HG03060 (cell line): ENCODE measurements at regions not wholly inside any gene's neighbourhood (a gene's known extent, or its start where the extent isn't known, plus 50 kb on each side); places are given as distances from the start of the nearest gene placed in this dataset.
"Not testable (repeated sequence)": the region's sequence is repeated elsewhere in the genome, so short reads cannot be mapped to it uniquely, and the experiment has no call there.

Experiments
- ATAC-seq: cut with Tn5 transposase; IDR thresholded peaks from one replicate; pipeline ENCODE4 v1.9.1; 2021; ENCODE audit warnings: low read depth, moderate number of reproducible peaks; ENCODE audit not compliant: unreplicated experiment

- ATAC-seq: not testable (repeated sequence)
Observed at GRCh38 chr6:144922771-144923490, 637.8 kb downstream of the UTRN start.

DNA sequence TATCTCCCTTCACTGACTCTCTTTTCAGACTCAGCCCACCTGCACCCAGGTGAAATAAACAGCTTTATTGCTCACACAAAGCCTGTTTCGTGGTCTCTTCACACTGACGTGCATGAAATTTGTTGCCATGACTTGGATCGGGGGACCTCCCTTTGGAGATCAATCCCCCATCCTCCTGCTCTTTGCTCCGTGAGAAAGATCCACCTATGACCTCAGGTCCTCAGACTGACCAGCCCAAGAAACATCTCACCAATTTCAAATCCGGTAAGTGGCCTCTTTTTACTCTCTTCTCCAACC lies 638.3 kb downstream of the UTRN start:
- not testable (repeated sequence) for ATAC-seq

GRCh38 chr6:144928847-144929246 lies 643.7 kb downstream of the UTRN start:
- ATAC-seq: no peak

DNA sequence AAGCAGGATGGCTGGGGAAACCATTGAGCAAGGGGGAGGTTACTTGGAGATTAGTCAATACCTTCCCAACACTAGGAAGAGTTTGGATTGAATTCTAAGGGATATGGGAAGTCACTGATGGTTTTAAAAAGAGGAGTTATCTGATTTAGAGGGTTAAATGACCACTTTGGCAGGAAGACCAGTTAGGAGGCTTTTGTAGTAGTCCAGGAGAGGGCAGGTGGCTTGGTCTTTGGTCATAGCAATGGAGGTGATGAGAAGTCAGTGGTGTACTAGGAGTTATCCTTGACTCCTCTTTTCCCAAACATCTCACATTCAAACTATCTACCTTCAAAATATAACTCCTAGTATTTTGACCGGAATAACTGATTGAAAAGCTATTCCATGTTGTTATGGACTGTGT lies 644.1 kb downstream of the UTRN start:
- no peak for ATAC-seq

- ATAC-seq: no peak
Observed at GRCh38 chr6:144931172-144932035, 646.3 kb downstream of the UTRN start.

DNA sequence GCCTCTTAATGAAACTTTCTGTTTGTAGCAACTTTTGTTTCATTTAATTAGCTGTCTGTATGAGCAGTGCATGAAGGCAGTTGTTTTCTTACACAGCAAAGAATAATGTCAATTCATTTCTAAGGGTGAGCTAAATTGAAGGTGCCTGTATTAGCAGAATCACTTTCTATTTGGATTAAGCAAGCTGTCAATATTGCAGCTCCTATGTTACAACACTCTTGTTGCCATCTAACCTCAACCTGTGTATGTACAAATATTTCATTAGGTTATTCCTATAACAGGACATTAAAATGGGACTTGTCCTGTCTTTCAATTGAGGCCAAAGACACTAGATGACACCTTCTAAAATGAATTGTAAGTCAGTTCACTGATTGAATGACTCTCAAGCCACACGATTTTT lies 647.5 kb downstream of the UTRN start:
- no peak for ATAC-seq

DNA sequence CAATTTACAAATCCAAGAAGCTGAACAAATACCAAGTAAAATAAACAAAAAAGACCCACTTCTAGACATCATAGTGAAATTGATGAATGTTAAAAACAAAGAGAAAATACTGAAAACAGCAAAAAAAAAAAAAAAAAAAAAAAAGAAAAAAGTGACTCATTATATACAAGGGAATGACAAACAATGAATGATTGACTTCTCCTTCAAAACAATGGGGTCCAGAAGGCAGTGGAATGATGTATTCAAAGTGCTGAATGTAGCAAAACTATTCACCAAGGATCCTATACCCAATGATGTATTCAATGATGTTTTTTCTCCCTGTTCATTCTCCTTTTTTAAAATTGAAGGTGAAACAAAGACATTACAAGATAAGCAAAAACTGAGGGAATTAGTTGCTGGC lies 650.0 kb downstream of the UTRN start:
- ATAC-seq: no peak

DNA sequence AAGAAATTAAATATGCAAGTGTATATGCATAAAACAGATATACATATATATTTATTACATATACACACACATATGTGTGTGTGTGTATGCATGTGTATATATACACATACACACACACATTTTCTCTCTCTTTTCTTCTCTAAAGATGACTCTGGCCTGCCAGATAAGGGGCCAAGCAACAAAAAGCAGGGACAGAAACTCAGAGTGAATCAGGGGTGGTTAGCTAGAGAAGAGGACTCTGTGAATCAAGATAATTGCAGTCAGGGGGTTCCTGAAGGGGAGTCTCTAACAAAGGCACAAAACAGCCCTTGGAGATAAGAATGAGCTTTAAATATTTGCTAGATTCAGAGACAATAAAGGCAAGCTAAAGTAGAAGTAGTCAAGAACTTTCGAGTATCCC lies 650.5 kb downstream of the UTRN start:
- no peak for ATAC-seq

- ATAC-seq: no peak
Observed at GRCh38 chr6:144936764-144937163, 651.6 kb downstream of the UTRN start.

DNA sequence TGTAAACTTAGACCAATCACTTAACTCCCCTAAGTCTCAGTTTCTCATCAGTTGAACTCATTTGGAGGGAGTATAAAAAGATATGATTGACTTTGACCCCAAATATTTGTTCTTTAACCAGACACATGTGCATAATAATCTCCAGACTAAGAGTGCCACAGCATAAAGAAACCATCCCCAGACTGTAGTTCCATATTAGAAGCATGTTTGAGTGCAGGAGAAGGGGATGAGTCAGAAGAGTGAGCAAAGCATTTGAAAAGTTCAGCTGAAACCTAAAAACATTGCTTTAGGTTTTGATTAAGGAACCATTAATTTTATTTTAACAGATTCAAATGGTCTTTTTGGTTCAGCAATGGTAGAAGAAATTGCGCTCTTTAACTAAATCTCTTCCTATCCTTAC lies 654.8 kb downstream of the UTRN start:
- ATAC-seq: no peak

DNA sequence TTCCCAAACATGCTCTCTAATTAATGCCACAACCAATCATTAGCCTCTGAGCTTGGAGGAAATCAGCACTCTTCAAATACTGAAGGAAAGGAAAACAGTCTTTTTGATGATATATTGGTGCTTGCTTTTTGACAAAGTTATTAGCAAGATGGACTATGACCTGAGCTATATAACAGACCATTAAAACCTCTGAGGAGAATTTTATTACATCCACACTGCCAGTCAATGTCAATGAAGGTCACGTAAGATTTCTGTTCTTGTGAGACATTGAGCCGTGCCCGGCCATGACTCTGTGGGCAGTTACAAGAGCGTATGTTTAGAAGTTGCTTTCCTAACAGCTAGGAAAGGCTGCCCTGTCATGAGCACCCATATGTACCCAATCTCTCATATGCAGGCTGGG lies 659.0 kb downstream of the UTRN start:
- no peak for ATAC-seq

DNA sequence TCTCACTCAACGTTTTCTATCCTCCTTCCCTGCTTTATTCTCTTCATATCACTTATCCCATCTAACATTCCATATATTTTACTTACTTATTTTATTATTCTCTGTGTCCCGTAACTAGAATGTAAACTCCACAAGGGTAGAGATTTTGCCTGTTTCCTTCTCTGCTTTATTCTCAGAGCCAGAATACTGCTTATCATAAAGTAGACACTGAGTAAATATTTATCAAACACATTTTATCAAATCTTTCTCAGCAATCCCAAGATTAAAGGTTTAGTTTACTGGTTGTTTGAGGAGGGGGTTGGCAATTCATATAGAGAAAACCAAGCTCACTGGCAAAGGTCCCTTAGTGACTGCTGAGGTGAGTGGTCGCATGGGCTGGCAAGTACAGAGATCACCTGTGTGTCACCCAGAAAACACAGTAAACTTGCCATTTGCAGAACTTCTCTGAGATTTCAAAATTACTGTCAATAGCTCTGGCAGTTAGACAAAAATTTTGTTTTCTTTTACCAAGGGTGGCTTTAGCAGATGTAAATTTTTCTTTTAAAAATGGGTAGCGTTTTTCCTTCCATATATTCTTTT lies 662.4 kb downstream of the UTRN start:
- ATAC-seq: no peak

GRCh38 chr6:144951730-144952437 lies 666.7 kb downstream of the UTRN start:
- ATAC-seq: no peak

GRCh38 chr6:144952456-144953240 lies 667.5 kb downstream of the UTRN start:
- no peak for ATAC-seq

DNA sequence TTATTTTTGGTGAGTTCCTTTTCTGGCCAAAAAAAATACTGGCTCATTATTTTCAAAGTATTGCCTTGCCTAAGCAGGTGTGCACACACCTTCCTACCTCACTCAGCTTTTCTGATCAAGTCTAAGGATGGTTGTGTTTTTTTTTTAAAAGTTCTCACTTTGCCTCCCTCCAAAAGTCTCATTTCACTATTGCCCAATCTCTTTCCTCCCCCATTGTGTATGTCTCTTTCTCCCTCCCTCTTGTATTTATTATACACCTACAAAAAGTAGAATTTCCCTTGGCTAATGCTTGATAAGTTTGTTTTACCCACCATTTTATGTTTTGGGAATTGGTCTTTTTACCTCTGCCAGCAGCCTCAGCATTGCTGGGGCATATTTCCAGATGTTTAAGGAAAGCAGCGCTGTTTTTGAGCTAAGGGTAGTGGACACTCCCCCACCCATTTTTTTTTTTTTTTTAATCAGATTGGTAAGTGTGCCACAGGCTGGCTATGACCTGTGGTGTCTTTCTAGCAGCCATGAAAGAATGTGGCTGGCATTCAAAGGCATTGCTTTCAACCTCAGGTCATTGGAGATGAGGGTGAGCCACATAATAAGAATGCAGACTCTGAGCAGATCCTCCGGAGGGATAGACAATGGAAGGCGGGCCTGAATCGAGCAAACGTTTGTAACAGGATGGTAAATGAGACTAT lies 668.6 kb downstream of the UTRN start:
- no peak for ATAC-seq

DNA sequence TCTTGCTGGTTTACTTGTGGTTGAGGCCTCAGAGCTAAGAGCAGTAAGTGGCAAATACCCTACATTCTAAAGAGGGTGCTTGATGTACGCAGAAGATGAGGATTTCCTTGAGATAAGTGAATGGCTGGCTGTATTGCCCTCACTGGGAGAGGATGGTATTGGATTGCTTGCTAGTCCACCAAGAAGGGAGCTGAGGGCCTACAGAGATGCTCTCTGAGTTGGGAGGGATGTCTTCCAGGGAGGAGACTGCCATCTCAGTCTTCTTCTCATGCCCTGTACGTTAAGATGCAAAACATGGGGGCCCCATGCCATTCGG lies 669.1 kb downstream of the UTRN start:
- no peak for ATAC-seq

GRCh38 chr6:144955392-144955791 lies 670.3 kb downstream of the UTRN start:
- ATAC-seq: no peak

- no peak for ATAC-seq
Observed at GRCh38 chr6:144955859-144956258, 670.7 kb downstream of the UTRN start.

- not testable (repeated sequence) for ATAC-seq
Observed at GRCh38 chr6:144956697-144957096, 671.6 kb downstream of the UTRN start.
